Stomach (tissue), 4 donors: ENCODE measurements at regions not wholly inside any gene's neighbourhood (a gene's known extent, or its start where the extent isn't known, plus 50 kb on each side); places are given as distances from the start of the nearest gene placed in this dataset.

ENCODE experiments used
- EP300 ChIP-seq: sonication (generic); formaldehyde crosslinking; IDR thresholded peaks from one replicate; pipeline ENCODE4 v1.6.1; 2017; ENCODE audit warnings: antibody characterized with exemption
- POLR2A ChIP-seq, 4 donors: fragments of 450-650 bp; IDR thresholded peaks; one replicate each; pipeline ENCODE4 v1.6.1; 2016; ENCODE audit warnings: antibody characterized with exemption in 4 of 4, control low read depth in 2 of 4, mild to moderate bottlenecking in 1 of 4, moderate library complexity in 1 of 4
- TF ChIP-seq, protein P1 (sequence below), 7 experiments: fragments of 450-650 bp in 4 of 7; fragments of 200-600 bp in 3 of 7; sonication (generic) in 3 of 7; IDR thresholded peaks; one replicate each; pipeline ENCODE4 v1.5.1; 2016 to 2019; ENCODE audit warnings: antibody characterized with exemption in 7 of 7, control low read depth in 2 of 7, mild to moderate bottlenecking in 1 of 7

DNA sequence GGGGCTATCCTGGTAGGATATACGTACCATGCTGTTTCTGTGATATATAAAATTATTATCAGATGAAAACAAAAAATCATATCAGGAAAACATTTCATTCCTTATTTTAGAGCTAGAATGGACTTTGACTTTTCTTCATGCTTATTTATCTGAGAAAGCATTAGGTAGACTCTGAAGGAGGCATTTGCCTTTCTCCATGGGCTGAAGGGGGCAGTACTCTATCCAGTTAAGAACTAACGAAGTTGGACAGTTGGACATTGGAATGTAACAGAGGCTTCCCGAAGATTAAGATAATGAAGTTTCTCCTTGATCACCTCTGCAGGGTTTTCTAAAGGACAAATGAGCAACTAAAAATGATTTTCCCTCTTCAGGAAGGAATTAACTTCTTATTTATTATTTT is 233.9 kb downstream of the SAMD5 start:
- TF ChIP-seq, protein P1, sequence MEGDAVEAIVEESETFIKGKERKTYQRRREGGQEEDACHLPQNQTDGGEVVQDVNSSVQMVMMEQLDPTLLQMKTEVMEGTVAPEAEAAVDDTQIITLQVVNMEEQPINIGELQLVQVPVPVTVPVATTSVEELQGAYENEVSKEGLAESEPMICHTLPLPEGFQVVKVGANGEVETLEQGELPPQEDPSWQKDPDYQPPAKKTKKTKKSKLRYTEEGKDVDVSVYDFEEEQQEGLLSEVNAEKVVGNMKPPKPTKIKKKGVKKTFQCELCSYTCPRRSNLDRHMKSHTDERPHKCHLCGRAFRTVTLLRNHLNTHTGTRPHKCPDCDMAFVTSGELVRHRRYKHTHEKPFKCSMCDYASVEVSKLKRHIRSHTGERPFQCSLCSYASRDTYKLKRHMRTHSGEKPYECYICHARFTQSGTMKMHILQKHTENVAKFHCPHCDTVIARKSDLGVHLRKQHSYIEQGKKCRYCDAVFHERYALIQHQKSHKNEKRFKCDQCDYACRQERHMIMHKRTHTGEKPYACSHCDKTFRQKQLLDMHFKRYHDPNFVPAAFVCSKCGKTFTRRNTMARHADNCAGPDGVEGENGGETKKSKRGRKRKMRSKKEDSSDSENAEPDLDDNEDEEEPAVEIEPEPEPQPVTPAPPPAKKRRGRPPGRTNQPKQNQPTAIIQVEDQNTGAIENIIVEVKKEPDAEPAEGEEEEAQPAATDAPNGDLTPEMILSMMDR (IDR thresholded peaks at IDR 0.05), result no peak
- TF ChIP-seq EP300, result no peak
- TF ChIP-seq POLR2A (IDR thresholded peaks at IDR 0.05), result no peak
